Stimulated activated CD8-positive, alpha-beta memory T cell treated with anti-CD3 and anti-CD28 coated beads, Interleukin-7, amount 100 ng/mL, for 48 hours (primary cell): ENCODE measurements at regions not wholly inside any gene's neighbourhood (a gene's known extent, or its start where the extent isn't known, plus 50 kb on each side); places are given as distances from the start of the nearest gene placed in this dataset.

Experiments used
- DNase-seq, 2 donors: peaks; one replicate each; pipeline ENCODE4 v3.0.0-alpha.2; 2020; ENCODE audit warnings: low read depth in 1 of 2; ENCODE audit errors: extremely low read depth in 1 of 2

- DNase-seq: no peak
Measured at GRCh38 chr9:80952363-80952922, 736.9 kb downstream of the TLE1 start.

DNA sequence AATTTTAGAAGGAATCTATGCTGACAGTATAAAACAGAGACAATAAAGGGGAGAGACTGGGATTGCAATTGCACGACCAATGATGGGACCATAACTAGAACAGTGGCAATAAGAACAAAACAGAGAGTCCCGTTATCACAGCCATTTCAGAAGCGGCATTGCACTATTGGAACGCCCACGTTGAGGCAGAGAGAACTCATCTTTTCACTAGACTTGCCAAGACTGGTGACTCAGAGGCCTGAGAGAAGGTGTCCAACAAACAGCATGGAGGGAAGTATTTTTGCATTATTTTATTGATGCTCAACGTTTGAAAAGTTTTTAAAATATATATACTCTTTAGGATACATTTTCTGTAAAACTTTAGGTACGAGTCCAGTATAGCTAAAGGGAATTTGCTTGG, 737.7 kb downstream of the TLE1 start:
- DNase-seq: no peak

GRCh38 chr9:80948876-80949275, 740.5 kb downstream of the TLE1 start:
- no peak for DNase-seq

DNA sequence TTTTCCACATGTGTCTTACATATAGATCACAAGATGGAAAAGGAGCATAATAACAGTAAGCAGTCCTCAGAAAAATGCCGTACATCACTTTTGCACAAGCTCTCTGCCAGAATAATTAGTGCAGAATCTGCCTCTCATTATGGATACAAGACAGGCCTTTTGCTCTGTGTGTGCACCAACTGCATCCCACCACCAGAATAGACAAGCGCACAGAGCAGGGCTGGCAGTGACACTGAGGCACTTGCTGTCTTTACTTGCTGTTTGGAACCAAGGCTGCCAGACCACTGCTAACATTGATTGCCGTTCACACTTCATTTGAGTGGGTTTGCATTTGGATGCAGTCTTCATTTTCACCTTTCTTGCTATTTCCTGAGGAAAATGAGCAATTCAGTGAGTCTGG, 741.3 kb downstream of the TLE1 start:
- no peak for DNase-seq

- DNase-seq: no peak
Measured at GRCh38 chr9:80946496-80947170, 742.7 kb downstream of the TLE1 start.

DNA sequence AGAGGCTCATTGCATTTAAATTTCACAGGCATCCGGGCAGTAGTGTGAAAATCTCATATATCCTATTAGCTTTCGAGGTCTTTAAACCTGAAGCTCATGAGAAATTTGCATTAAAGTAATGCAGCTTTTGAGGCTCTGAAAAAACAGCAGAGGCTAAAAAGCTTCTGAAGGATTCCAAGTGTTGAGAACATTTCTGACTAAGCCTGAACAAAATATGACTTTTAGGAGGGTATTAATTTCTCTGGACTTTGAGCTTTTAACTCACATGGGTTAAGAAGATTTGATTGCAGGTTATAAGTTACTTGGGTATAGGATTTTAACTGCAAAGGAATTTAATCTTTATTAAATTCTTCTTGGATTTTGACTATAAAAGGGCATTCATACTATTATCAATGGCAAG, 743.9 kb downstream of the TLE1 start:
- no peak for DNase-seq

DNA sequence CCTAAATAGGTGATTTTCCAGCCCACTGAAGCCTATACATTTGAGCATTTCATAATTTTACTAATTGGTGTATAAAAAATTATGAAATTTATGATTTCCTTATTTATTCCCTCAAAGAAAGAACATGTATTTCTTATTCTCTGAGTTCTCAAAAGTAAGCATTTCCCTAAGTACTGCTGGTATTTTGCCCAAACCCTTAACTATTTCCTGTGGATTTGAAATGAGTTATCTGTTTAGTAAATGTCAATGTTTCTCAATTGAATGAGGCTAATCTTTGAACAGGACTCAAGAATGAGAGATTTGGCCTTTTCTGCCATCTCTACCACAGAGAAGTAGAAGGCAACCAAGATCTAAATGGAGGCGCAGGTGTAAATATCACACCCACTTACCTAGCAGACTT, 751.7 kb downstream of the TLE1 start:
- no peak for DNase-seq

GRCh38 chr9:80934095-80934494, 755.3 kb downstream of the TLE1 start:
- DNase-seq: no peak

GRCh38 chr9:80932947-80933780, 756.2 kb downstream of the TLE1 start:
- DNase-seq: no peak

DNA sequence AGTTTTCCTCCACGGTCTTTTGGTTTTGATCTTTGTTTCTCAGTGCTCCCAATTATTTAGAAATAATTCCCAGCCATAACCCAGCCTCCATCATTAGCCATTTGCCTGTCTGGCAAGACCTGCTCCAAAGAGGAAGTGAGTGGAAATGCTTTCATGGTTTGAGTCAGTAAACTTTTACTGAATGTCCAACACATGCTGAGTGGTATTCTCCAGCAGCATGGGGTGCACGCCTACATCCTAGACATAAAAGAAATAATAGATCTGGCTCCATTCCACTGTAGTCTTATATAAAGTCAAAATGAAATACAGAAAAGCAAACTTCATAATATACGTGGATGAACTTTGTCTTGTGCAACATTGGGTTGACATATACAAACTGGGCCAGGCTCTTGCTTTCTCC, 757.2 kb downstream of the TLE1 start:
- DNase-seq: no peak

- no peak for DNase-seq
Measured at GRCh38 chr9:80931163-80931562, 758.2 kb downstream of the TLE1 start.

DNA sequence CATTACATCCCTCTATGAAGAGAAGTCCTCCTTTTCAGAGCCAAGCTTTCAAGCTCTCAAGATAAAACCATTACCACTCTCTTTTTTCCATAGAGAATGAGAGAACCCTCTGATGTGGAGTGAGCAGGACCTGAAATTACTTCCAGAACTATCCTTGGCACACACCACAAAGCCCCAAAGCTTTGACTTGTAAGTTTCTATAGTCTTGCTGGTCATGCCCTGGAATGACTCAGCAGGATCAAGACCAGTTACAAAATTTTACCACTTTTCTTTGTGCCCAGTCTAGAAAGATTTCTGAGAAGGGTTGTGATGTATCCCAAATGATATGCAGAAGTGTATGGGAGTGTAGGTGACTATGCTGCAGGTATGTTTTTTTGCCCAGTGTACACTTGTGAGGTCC, 760.6 kb downstream of the TLE1 start:
- DNase-seq: no peak

DNA sequence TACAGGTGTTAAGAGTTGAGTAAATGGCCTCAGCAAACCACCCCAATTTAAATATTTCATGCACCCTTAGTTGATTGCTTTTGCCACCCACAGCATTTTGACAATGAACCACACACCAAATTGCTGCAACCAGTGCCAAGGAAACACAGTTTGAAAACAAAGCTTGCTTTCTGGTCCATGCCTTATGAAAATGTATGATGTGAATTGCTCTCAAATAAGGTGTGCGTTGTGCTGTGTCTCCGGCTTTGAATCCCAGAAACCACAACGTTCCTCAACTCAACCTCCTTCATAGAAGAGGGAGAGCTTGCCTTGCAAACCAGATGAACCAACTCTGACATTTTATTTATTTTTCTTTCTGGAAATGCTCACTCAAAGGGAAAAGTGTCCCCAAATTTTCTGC, 762.7 kb downstream of the TLE1 start:
- DNase-seq: no peak

GRCh38 chr9:80922544-80922943, 766.8 kb downstream of the TLE1 start:
- no peak for DNase-seq

- DNase-seq: no peak
Measured at GRCh38 chr9:80906728-80907127, 782.6 kb downstream of the TLE1 start.

GRCh38 chr9:80899208-80899607, 790.1 kb downstream of the TLE1 start:
- DNase-seq: no peak

DNA sequence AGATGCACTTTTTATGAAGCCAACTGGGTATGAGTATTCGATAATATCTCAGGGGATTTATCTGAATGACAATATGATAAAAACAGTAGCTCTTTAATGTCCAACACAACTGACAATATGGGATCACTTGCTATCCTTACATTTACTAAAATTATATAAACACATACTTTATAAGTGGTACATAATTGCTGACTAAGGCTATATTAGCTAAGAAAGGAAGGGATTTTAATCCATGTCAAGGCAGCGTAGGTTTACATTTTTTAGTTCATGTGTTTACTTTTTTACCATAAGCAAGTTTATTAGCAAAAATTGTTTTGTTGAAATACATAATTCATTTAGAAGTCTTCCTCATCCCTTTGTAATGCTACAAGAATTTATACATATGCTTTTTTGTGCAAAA, 796.2 kb downstream of the TLE1 start:
- DNase-seq: no peak

DNA sequence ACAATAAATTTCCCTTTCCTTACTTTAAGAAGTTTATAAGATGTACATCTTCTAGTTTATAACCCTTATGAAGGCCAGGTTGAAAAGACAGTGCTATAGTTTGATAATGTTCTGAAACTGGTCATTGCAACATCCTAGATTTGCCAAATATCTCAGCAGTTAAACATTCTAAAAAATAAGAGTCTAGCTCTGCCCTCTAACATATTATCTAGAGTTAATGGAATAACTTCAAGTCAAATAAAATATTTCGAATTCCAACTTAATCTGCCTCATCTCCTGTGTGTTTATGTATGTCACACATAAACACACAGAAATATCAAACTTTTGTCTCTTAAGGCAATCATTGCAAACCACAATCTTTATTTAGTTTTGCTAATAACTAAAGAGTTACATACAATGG, 796.6 kb downstream of the TLE1 start:
- no peak for DNase-seq

DNA sequence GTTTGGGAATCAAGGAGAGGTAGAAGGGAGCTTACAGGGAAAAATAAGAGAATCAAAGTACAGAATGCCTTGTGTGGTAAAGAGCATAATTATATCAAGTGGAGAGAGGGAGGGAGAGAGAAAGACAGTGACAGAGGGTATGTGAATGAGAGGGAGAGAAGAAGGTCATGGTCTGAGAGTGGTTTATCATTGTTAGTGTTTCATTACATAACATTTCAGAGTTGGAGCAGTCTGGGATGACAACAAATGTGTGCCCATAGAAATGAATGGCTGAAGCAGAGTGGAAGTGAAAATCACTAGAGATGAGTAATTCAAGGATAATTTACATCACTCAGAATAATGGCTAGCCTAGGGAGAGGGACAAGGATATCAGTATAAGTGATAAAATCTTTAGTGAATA, 799.2 kb downstream of the TLE1 start:
- DNase-seq: no peak

DNA sequence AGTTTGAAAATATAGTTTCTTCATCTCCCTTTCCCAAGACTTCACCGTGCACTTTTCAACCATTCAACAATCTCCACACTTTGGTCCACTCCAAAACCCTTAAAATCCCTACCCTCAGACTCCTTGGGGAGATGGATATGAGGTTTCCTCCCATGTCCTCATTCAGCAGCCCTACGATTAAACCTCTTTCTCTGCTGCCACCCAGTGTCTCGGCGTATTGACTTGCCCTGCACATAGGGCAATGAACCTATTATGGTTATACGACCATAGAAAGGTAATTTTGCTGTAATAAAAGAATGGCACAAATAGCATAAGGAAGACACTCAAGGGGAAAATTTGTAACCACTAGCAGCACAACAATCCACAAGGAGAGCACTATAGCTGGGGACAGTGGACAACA, 803.5 kb downstream of the TLE1 start:
- DNase-seq: no peak

GRCh38 chr9:80883826-80884579, 805.3 kb downstream of the TLE1 start:
- no peak for DNase-seq

DNA sequence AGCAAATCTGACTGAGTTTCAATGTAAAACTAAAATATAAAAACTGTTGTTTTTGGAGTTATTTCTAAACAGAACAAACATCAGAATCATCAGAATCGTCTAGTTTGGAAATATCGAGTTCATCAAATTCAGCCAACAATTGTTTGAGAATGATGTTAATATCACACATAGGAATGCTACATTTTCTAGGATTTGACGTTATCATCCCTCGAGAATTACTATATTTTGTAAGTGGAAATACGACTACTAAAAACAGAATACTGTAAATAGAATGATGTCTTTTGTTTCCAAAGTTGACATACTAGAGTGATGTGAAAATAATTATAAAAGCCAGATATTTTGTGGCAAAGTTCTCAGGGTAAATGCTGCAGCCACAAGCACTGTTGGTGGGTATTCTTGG, 805.9 kb downstream of the TLE1 start:
- no peak for DNase-seq
